Upper lobe of right lung (tissue), 1 donor: ENCODE measurements at regions not wholly inside any gene's neighbourhood (a gene's known extent, or its start where the extent isn't known, plus 50 kb on each side); places are given as distances from the start of the nearest gene placed in this dataset.

Source experiments
- ATAC-seq: fragments of 200-7000 bp; cut with Tn5 transposase; one replicate; pipeline ENCODE4 v1.9.1; 2020; ENCODE audit warnings: mild to moderate bottlenecking, moderate library complexity
- DNase-seq: peaks from one replicate; pipeline ENCODE4 v3.0.0-alpha.2; 2020
- H3K27ac ChIP-seq: fragments of 200-600 bp; one replicate; pipeline ENCODE4 v1.8.0; 2022
- H3K27me3 ChIP-seq: fragments of 200-600 bp; one replicate; pipeline ENCODE4 v1.8.0; 2022; ENCODE audit warnings: mild to moderate bottlenecking
- H3K36me3 ChIP-seq: fragments of 200-600 bp; one replicate; pipeline ENCODE4 v1.8.0; 2022
- H3K4me1 ChIP-seq: fragments of 200-600 bp; one replicate; pipeline ENCODE4 v1.8.0; 2022
- H3K4me3 ChIP-seq: fragments of 200-600 bp; one replicate; pipeline ENCODE4 v1.8.0; 2022; ENCODE audit warnings: mild to moderate bottlenecking
- H3K9me3 ChIP-seq: fragments of 200-600 bp; one replicate; pipeline ENCODE4 v1.8.0; 2022
- intact Hi-C: fragments of 100-400 bp; cut with DNase I; formaldehyde crosslinking; loops from one replicate; pipeline ENCODE4 v1.11.0; 2022
- TF ChIP-seq, protein P1 (sequence below): fragments of 200-600 bp; IDR thresholded peaks from one replicate; pipeline ENCODE4 v1.8.0; 2022; ENCODE audit warnings: antibody characterized with exemption
- donor health status: DM: no; HTN: yes; CAD: no; lungs with severe emphysema.

DNA sequence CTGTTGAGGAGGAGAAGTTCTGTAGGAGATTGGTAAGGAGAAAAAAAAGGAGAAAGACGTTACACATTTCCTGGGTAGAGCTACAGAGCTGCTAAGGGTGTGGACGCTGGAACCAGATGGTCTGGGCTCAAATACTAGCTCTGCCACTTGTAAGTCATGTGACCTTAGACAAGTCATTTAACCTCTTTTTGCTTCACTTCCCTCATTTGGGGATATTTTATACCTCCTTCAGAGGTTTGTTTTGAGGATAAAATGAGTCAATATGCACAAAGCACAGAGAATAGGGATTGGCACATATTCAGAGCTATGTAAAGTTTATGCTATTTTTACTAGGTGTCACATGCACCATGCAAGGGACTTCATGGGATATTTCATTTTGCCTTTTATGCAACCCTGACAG, 708.8 kb downstream of the DHX35 start:
- intact Hi-C loops: no loop called here
- Histone ChIP-seq H3K4me3 (no peak overlapping the region), H3K27me3 (no peaks in the 10 kb centered on the region), H3K4me1 (no peaks in the 10 kb centered on the region), H3K27ac (no peak overlapping the region), H3K36me3 (no peaks in the 10 kb centered on the region), H3K9me3 (no peaks in the 10 kb centered on the region)
- TF ChIP-seq, protein P1, sequence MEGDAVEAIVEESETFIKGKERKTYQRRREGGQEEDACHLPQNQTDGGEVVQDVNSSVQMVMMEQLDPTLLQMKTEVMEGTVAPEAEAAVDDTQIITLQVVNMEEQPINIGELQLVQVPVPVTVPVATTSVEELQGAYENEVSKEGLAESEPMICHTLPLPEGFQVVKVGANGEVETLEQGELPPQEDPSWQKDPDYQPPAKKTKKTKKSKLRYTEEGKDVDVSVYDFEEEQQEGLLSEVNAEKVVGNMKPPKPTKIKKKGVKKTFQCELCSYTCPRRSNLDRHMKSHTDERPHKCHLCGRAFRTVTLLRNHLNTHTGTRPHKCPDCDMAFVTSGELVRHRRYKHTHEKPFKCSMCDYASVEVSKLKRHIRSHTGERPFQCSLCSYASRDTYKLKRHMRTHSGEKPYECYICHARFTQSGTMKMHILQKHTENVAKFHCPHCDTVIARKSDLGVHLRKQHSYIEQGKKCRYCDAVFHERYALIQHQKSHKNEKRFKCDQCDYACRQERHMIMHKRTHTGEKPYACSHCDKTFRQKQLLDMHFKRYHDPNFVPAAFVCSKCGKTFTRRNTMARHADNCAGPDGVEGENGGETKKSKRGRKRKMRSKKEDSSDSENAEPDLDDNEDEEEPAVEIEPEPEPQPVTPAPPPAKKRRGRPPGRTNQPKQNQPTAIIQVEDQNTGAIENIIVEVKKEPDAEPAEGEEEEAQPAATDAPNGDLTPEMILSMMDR: no peak
- ATAC-seq (no peak), DNase-seq (no peak)

DNA sequence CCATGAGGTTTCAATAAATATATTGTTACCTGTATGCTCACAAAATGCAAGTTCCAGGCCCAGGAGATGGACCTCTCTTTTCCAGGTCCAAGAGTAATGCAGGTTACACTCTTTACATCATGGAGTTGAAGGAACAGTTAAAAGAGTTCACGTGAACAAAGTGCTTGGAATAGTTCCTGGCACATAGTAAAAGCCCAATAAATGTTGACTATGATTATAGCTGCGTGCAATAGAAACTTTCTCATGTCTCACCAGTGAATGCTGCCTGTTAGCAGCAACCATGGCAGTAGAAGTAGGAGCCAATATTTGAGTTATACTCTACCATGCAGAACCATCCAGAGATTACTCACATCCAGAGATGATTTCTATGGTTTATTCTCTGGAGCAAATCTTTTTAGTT, 707.5 kb downstream of the DHX35 start:
- no peak for DNase-seq
- Histone ChIP-seq H3K9me3 (no peaks in the 10 kb centered on the region), H3K36me3 (no peaks in the 10 kb centered on the region), H3K27ac (no peak overlapping the region), H3K4me1 (no peaks in the 10 kb centered on the region), H3K27me3 (no peaks in the 10 kb centered on the region), H3K4me3 (no peak overlapping the region)
- TF ChIP-seq, protein P1: no peak
- no peak for ATAC-seq
- intact Hi-C loops: no loop called here

DNA sequence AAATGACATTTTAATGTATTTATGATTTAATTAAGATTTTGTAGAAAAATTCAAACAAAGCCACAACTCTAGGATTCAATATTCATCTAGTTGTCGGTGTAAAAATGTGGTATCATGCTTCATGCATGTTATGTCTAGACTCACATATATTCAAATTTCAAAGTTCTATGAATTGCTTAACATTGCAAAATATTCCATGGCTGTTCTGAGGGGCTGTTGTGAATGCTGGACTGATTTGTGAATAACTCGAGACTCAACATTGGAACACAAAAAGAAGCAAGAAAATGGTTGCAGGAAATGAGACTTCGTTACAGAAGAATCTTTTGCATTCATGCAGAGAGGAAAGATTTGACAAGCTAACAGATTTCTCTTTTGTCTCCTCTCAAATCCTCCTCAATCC, 705.9 kb downstream of the DHX35 start:
- TF ChIP-seq, protein P1: no peak
- DNase-seq: no peak

GRCh38 chr20:39661833-39662232, 699.7 kb downstream of the DHX35 start:
- TF ChIP-seq, protein P1: no peak
- H3K27me3 ChIP-seq: no peaks in the 10 kb centered on the region
- no peaks in the 10 kb centered on the region for H3K4me1 ChIP-seq
- H3K36me3 ChIP-seq: no peaks in the 10 kb centered on the region
- intact Hi-C loops: no loop called here
- no peak for ATAC-seq
- H3K27ac ChIP-seq: no peak overlapping the region
- DNase-seq: no peak
- no peak overlapping the region for H3K4me3 ChIP-seq
- H3K9me3 ChIP-seq: no peaks in the 10 kb centered on the region

More for the DNA sequence above, 705.9 kb downstream of the DHX35 start:
- Histone ChIP-seq H3K27ac (no peak overlapping the region), H3K27me3 (no peaks in the 10 kb centered on the region), H3K4me3 (no peak overlapping the region), H3K4me1 (no peaks in the 10 kb centered on the region), H3K36me3 (no peaks in the 10 kb centered on the region), H3K9me3 (no peaks in the 10 kb centered on the region)
- intact Hi-C loops: no loop called here
- no peak for ATAC-seq

DNA sequence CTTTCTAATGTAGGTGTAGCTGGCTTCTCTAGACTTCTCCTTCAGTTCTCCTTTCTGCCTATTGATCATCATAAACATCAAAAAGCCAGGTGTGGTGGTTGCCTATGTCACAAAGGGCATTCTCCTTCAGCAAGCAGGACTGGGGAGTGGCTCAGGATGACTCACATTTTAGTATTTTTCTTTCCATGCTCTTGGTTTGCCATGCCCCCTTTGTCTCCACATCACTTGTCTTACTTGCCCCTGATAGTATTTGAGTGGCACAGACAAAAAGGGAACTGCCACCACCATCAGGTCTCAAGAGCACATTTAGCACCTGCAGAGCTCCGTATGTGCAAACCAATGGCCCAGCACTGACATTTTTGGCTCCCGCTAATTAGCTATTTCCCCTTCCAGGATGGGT, 698.8 kb downstream of the DHX35 start:
- Histone ChIP-seq H3K9me3 (no peaks in the 10 kb centered on the region), H3K27ac (no peak overlapping the region), H3K27me3 (no peaks in the 10 kb centered on the region), H3K4me3 (no peak overlapping the region), H3K4me1 (no peaks in the 10 kb centered on the region), H3K36me3 (no peaks in the 10 kb centered on the region)
- no peak for ATAC-seq
- no peak for DNase-seq
- TF ChIP-seq, protein P1: no peak
- intact Hi-C loops: no loop called here

DNA sequence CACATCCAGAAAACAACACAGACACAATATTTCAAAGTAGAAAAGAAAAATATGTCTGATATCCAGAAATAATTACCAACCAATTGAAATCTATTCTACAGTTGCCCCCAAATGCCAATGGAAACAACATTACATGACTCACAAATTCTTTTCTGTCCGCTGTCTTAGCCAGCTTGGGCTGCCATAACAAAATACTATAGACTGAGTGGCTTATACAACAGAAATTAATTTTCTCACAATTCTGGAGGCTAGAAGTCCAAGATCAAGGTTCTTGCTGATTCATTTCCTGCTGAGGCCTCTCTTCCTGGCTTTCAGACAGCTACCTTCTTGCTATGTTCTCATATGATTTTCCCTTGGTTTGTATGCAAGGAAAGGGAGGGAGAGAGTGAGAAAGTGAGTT, 698.1 kb downstream of the DHX35 start:
- TF ChIP-seq, protein P1: no peak
- Histone ChIP-seq H3K36me3 (no peaks in the 10 kb centered on the region), H3K27me3 (no peaks in the 10 kb centered on the region), H3K4me1 (no peaks in the 10 kb centered on the region), H3K27ac (no peak overlapping the region), H3K9me3 (no peaks in the 10 kb centered on the region), H3K4me3 (no peak overlapping the region)
- no peak for DNase-seq
- intact Hi-C loops: no loop called here
- ATAC-seq: no peak
